ENCODE measurements at regions not wholly inside any gene's neighbourhood (a gene's known extent, or its start where the extent isn't known, plus 50 kb on each side); places are given as distances from the start of the nearest gene placed in this dataset.

GRCh38 chr4:110792036-110792435 lies 169.2 kb upstream of the PITX2 start:
- TF ChIP-seq ELK1 (CRISPR knock-in tag; IDR thresholded peaks at IDR 0.05) (no peak), ZNF764 (CRISPR knock-in tag; IDR thresholded peaks at IDR 0.05; ENCODE audit: low read depth) (no peak), USF2 (CRISPR knock-in tag; IDR thresholded peaks at IDR 0.05) (no peak), TAF15 (IDR thresholded peaks at IDR 0.05; ENCODE audit: low read depth, low read length) (no peak), ZNF174 (CRISPR knock-in tag; IDR thresholded peaks at IDR 0.05) (no peak)
- WGBS (ENCODE audit: insufficient coverage, low coverage, missing lambda C conversion rate), result 0% methylated on average over 1 of the region's 1 CpG
- POLR2A ChIA-PET, result no interaction called here
- ATAC-seq, result no peak
- Histone ChIP-seq H3K4me1 (replicated peaks in 1 of 2; ENCODE audit: control insufficient read depth in 2 of 2, insufficient read depth in 2 of 2, low read length in 2 of 2) (no peaks in the 10 kb centered on the region), H3K27ac (ENCODE audit: extremely low read depth, low read depth, low read length) (no peak overlapping the region), H3K36me3 (ENCODE audit: control insufficient read depth, insufficient read depth, low read length) (no peaks in the 10 kb centered on the region), H3K4me2 (ENCODE audit: insufficient read depth, low read length) (no peak overlapping the region), H3K9me1 (ENCODE audit: control insufficient read depth, insufficient read depth, low read length) (no peaks in the 10 kb centered on the region), H3K27me3 (ENCODE audit: control insufficient read depth in 2 of 2, insufficient read depth in 2 of 2, low read length in 2 of 2) (no peaks in the 10 kb centered on the region), H3K79me2 (ENCODE audit: control insufficient read depth, insufficient read depth, low read length) (no peaks in the 10 kb centered on the region), H3K9ac (ENCODE audit: insufficient read depth in 1 of 2, low read depth in 2 of 2, low read length in 2 of 2) (no peak overlapping the region), H4K20me1 (replicated peaks; ENCODE audit: control insufficient read depth, insufficient read depth, low read length) (no peaks in the 10 kb centered on the region), H3K9me3 (replicated peaks; ENCODE audit: control insufficient read depth, insufficient read depth, low read depth, low read length) (no peaks in the 10 kb centered on the region), H3K4me3 (no peak overlapping the region), H2AFZ (ENCODE audit: low read depth, low read length) (no peak overlapping the region)
- CTCF ChIA-PET (ENCODE audit: low intra/inter-chr PET ratio), result no interaction called here
- DNase-seq (ENCODE audit: extremely low read depth in 1 of 4, low spot score in 3 of 4), result no peak
- in situ Hi-C loops (cut with MboI) (no loop called here), intact Hi-C loops (cut with micrococcal nuclease) (no loop called here)
- FAIRE-seq, result no peak
- no TSS peak for BruUV-seq (replicated peaks)
